ENCODE measurements at regions not wholly inside any gene's neighbourhood (a gene's known extent, or its start where the extent isn't known, plus 50 kb on each side); places are given as distances from the start of the nearest gene placed in this dataset.
"Not testable (repeated sequence)": the region's sequence is repeated elsewhere in the genome, so short reads cannot be mapped to it uniquely, and the experiment has no call there.

- not testable (repeated sequence) for DNase-seq
Observed at GRCh38 chr10:46645110-46645509, 66.2 kb downstream of the SYT15 start.

- DNase-seq, result not testable (repeated sequence)
Observed at GRCh38 chr10:46646132-46646531, 67.2 kb downstream of the SYT15 start.

GRCh38 chr10:46650967-46651366 is 72.0 kb downstream of the SYT15 start:
- DNase-seq, result not testable (repeated sequence)

- DNase-seq, result not testable (repeated sequence)
Observed at GRCh38 chr10:46657437-46657836, 78.5 kb downstream of the SYT15 start.

GRCh38 chr10:46660027-46660834 is 81.3 kb downstream of the SYT15 start:
- not testable (repeated sequence) for DNase-seq

- not testable (repeated sequence) for DNase-seq
Observed at GRCh38 chr10:46660835-46661164, 81.9 kb downstream of the SYT15 start.

GRCh38 chr10:46665536-46665935 is 86.6 kb downstream of the SYT15 start:
- DNase-seq, result not testable (repeated sequence)

GRCh38 chr10:46668357-46668997 is 89.5 kb downstream of the SYT15 start:
- DNase-seq, result not testable (repeated sequence)

- not testable (repeated sequence) for DNase-seq
Observed at GRCh38 chr10:46677836-46678435, 99.0 kb downstream of the SYT15 start.

GRCh38 chr10:46691397-46691796 is 112.5 kb downstream of the SYT15 start:
- DNase-seq, result not testable (repeated sequence)

- DNase-seq, result not testable (repeated sequence)
Observed at GRCh38 chr10:46693218-46693617, 114.3 kb downstream of the SYT15 start.

GRCh38 chr10:46717264-46717663 is 138.3 kb downstream of the SYT15 start:
- DNase-seq, result not testable (repeated sequence)

- DNase-seq, result not testable (repeated sequence)
Observed at GRCh38 chr10:46718014-46718413, 139.1 kb downstream of the SYT15 start.

GRCh38 chr10:46720386-46720785 is 141.5 kb downstream of the SYT15 start:
- not testable (repeated sequence) for DNase-seq

GRCh38 chr10:46720811-46721518 is 142.0 kb downstream of the SYT15 start:
- not testable (repeated sequence) for DNase-seq

- not testable (repeated sequence) for DNase-seq
Observed at GRCh38 chr10:46724258-46724657, 145.3 kb downstream of the SYT15 start.

GRCh38 chr10:46728359-46728758 is 149.4 kb downstream of the SYT15 start:
- not testable (repeated sequence) for DNase-seq

- DNase-seq, result not testable (repeated sequence)
Observed at GRCh38 chr10:46730729-46731128, 151.8 kb downstream of the SYT15 start.

GRCh38 chr10:46733635-46734261 is 154.8 kb downstream of the SYT15 start:
- DNase-seq, result not testable (repeated sequence)

- not testable (repeated sequence) for DNase-seq
Observed at GRCh38 chr10:46734262-46734642, 155.3 kb downstream of the SYT15 start.

- not testable (repeated sequence) for DNase-seq
Observed at GRCh38 chr10:46739919-46740318, 161.0 kb downstream of the SYT15 start.

- not testable (repeated sequence) for DNase-seq
Observed at GRCh38 chr10:46740368-46740767, 161.4 kb downstream of the SYT15 start.

Measured in fibroblast of skin of abdomen (primary cell).